Fibroblast of mammary gland (primary cell): ENCODE measurements at regions not wholly inside any gene's neighbourhood (a gene's known extent, or its start where the extent isn't known, plus 50 kb on each side); places are given as distances from the start of the nearest gene placed in this dataset.

Experiments
- DNase-seq: peaks from one replicate; pipeline ENCODE4 v3.0.0-alpha.2; 2010; ENCODE audit warnings: low read depth
- H3K4me3 ChIP-seq: 2 replicates; pipeline ENCODE4 v1.5.1; 2011; ENCODE audit warnings: low read depth, mild to moderate bottlenecking, low read length, moderate library complexity; ENCODE audit not compliant: control insufficient read depth
- CTCF ChIP-seq: conservative IDR thresholded peaks from 2 replicates; pipeline ENCODE4 v1.5.1; 2011; ENCODE audit warnings: low read depth, low read length, inconsistent platforms; ENCODE audit not compliant: control insufficient read depth, insufficient read depth

GRCh38 chr20:33940666-33941065 lies 53.0 kb upstream of the RALY start:
- no peak for DNase-seq
- no peak overlapping the region for H3K4me3 ChIP-seq
- TF ChIP-seq CTCF, result no peak
